ENCODE measurements at regions not wholly inside any gene's neighbourhood (a gene's known extent, or its start where the extent isn't known, plus 50 kb on each side); places are given as distances from the start of the nearest gene placed in this dataset.
A peak's percentile ranks its signal among the peaks of the same experiment; 100 is the strongest.

- Histone ChIP-seq H3K36me3 (ENCODE audit: control insufficient read depth in 2 of 2, insufficient read depth in 2 of 2, low read length in 1 of 2) (no peaks in the 10 kb centered on the region), H3K4me3 (ENCODE audit: low read depth in 1 of 2, low read length in 2 of 2) (no peak overlapping the region), H3K9me3 (ENCODE audit: control insufficient read depth in 2 of 2, insufficient read depth in 1 of 2, low read depth in 1 of 2, low read length in 1 of 2) (no peaks in the 10 kb centered on the region), H3K27me3 (ENCODE audit: control insufficient read depth in 1 of 2, insufficient read depth in 2 of 2, low read length in 2 of 2) (no peaks in the 10 kb centered on the region), H3K27ac (ENCODE audit: low read depth in 2 of 2, low read length in 1 of 2) (no peak overlapping the region), H3K4me1 (ENCODE audit: control insufficient read depth in 2 of 2, insufficient read depth in 2 of 2, low read length in 1 of 2) (no peaks in the 10 kb centered on the region)
- 59 to 69% methylated on average over 4 of the region's 4 CpGs for WGBS, 2 donors
Measured at GRCh38 chr5:40395251-40395650, 284.5 kb upstream of the PTGER4 start.

GRCh38 chr5:40394698-40395097, 285.0 kb upstream of the PTGER4 start:
- WGBS, 2 donors = 78 to 83% methylated on average over 4 of the region's 4 CpGs
- no peaks in the 10 kb centered on the region for H3K27me3 ChIP-seq (ENCODE audit: control insufficient read depth in 1 of 2, insufficient read depth in 2 of 2, low read length in 2 of 2)
- no peak overlapping the region for H3K27ac ChIP-seq (ENCODE audit: low read depth in 2 of 2, low read length in 1 of 2)
- no peaks in the 10 kb centered on the region for H3K4me1 ChIP-seq (ENCODE audit: control insufficient read depth in 2 of 2, insufficient read depth in 2 of 2, low read length in 1 of 2)
- H3K36me3 ChIP-seq (ENCODE audit: control insufficient read depth in 2 of 2, insufficient read depth in 2 of 2, low read length in 1 of 2) = no peaks in the 10 kb centered on the region
- no peak overlapping the region for H3K4me3 ChIP-seq (ENCODE audit: low read depth in 1 of 2, low read length in 2 of 2)
- H3K9me3 ChIP-seq (ENCODE audit: control insufficient read depth in 2 of 2, insufficient read depth in 1 of 2, low read depth in 1 of 2, low read length in 1 of 2) = no peaks in the 10 kb centered on the region

DNA sequence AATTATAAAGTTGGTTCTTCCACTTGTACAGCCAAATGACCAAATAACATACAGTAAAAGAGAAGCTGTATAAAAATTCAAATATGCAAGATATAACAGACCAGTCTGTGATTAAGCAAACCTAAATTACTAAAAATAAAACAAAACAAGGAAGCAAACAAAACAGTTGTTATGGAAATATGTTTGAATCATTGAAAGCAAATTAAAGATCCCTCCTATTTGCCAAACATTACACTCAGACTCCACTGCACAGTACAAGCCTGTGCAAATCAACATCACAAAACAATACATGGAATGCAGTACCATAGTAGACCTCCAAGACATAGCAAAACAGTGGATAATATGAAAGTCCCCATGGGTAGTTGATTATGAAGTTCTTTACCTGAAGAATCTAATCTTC, 288.1 kb upstream of the PTGER4 start:
- H3K4me3 ChIP-seq (ENCODE audit: low read depth in 1 of 2, low read length in 2 of 2) = no peak overlapping the region
- H3K9me3 ChIP-seq (ENCODE audit: control insufficient read depth in 2 of 2, insufficient read depth in 1 of 2, low read depth in 1 of 2, low read length in 1 of 2) = no peaks in the 10 kb centered on the region
- no peaks in the 10 kb centered on the region for H3K4me1 ChIP-seq (ENCODE audit: control insufficient read depth in 2 of 2, insufficient read depth in 2 of 2, low read length in 1 of 2)
- H3K36me3 ChIP-seq (ENCODE audit: control insufficient read depth in 2 of 2, insufficient read depth in 2 of 2, low read length in 1 of 2) = no peaks in the 10 kb centered on the region
- H3K27ac ChIP-seq (ENCODE audit: low read depth in 2 of 2, low read length in 1 of 2) = no peak overlapping the region
- no peaks in the 10 kb centered on the region for H3K27me3 ChIP-seq (ENCODE audit: control insufficient read depth in 1 of 2, insufficient read depth in 2 of 2, low read length in 2 of 2)

- WGBS, 2 donors = 73 to 74% methylated on average over 6 of the region's 6 CpGs
Measured at GRCh38 chr5:40390281-40391149, 289.2 kb upstream of the PTGER4 start.

DNA sequence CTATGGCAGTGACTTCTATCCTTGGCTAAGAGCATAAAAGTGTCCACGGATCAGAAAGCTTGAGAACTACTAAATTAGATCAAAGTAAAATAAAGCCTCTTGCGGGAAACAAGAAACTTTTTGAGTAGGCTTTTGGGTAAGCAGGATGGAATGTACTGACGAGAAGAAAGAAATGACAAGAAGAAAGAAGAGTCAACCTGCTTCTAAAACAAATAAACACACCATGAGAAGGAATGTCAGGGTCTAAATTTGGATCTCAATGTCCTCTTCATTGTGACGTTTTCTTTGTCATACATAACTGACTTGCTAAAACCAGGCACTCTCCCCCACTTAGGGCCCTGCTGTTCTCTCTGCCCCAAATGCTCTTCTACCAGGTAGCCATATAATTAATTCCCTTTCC, 290.1 kb upstream of the PTGER4 start:
- no peak overlapping the region for H3K4me3 ChIP-seq (ENCODE audit: low read depth in 1 of 2, low read length in 2 of 2)
- no peak overlapping the region for H3K27ac ChIP-seq (ENCODE audit: low read depth in 2 of 2, low read length in 1 of 2)
- no peaks in the 10 kb centered on the region for H3K36me3 ChIP-seq (ENCODE audit: control insufficient read depth in 2 of 2, insufficient read depth in 2 of 2, low read length in 1 of 2)
- no peaks in the 10 kb centered on the region for H3K9me3 ChIP-seq (ENCODE audit: control insufficient read depth in 2 of 2, insufficient read depth in 1 of 2, low read depth in 1 of 2, low read length in 1 of 2)
- no peaks in the 10 kb centered on the region for H3K4me1 ChIP-seq (ENCODE audit: control insufficient read depth in 2 of 2, insufficient read depth in 2 of 2, low read length in 1 of 2)
- 85 to 88% methylated on average over 4 of the region's 4 CpGs for WGBS, 2 donors
- no peaks in the 10 kb centered on the region for H3K27me3 ChIP-seq (ENCODE audit: control insufficient read depth in 1 of 2, insufficient read depth in 2 of 2, low read length in 2 of 2)

More at GRCh38 chr5:40390281-40391149, 289.2 kb upstream of the PTGER4 start:
- Histone ChIP-seq H3K36me3 (ENCODE audit: control insufficient read depth in 2 of 2, insufficient read depth in 2 of 2, low read length in 1 of 2) (no peaks in the 10 kb centered on the region), H3K4me1 (ENCODE audit: control insufficient read depth in 2 of 2, insufficient read depth in 2 of 2, low read length in 1 of 2) (no peaks in the 10 kb centered on the region), H3K27ac (ENCODE audit: low read depth in 2 of 2, low read length in 1 of 2) (no peak overlapping the region), H3K9me3 (ENCODE audit: control insufficient read depth in 2 of 2, insufficient read depth in 1 of 2, low read depth in 1 of 2, low read length in 1 of 2) (no peaks in the 10 kb centered on the region), H3K4me3 (ENCODE audit: low read depth in 1 of 2, low read length in 2 of 2) (no peak overlapping the region), H3K27me3 (ENCODE audit: control insufficient read depth in 1 of 2, insufficient read depth in 2 of 2, low read length in 2 of 2) (no peaks in the 10 kb centered on the region)

GRCh38 chr5:40386289-40386688, 293.4 kb upstream of the PTGER4 start:
- WGBS, 2 donors = 67 to 76% methylated on average over 3 of the region's 3 CpGs
- H3K27ac ChIP-seq (ENCODE audit: low read depth in 2 of 2, low read length in 1 of 2) = no peak overlapping the region
- no peaks in the 10 kb centered on the region for H3K27me3 ChIP-seq (ENCODE audit: control insufficient read depth in 1 of 2, insufficient read depth in 2 of 2, low read length in 2 of 2)
- H3K4me1 ChIP-seq (ENCODE audit: control insufficient read depth in 2 of 2, insufficient read depth in 2 of 2, low read length in 1 of 2) = no peaks in the 10 kb centered on the region
- H3K4me3 ChIP-seq (ENCODE audit: low read depth in 1 of 2, low read length in 2 of 2) = no peak overlapping the region
- no peaks in the 10 kb centered on the region for H3K9me3 ChIP-seq (ENCODE audit: control insufficient read depth in 2 of 2, insufficient read depth in 1 of 2, low read depth in 1 of 2, low read length in 1 of 2)
- H3K36me3 ChIP-seq (ENCODE audit: control insufficient read depth in 2 of 2, insufficient read depth in 2 of 2, low read length in 1 of 2) = no peaks in the 10 kb centered on the region

- Histone ChIP-seq H3K4me1 (ENCODE audit: control insufficient read depth in 2 of 2, insufficient read depth in 2 of 2, low read length in 1 of 2) (no peaks in the 10 kb centered on the region), H3K27me3 (ENCODE audit: control insufficient read depth in 1 of 2, insufficient read depth in 2 of 2, low read length in 2 of 2) (no peaks in the 10 kb centered on the region), H3K9me3 (ENCODE audit: control insufficient read depth in 2 of 2, insufficient read depth in 1 of 2, low read depth in 1 of 2, low read length in 1 of 2) (no peaks in the 10 kb centered on the region), H3K4me3 (ENCODE audit: low read depth in 1 of 2, low read length in 2 of 2) (no peak overlapping the region), H3K36me3 (ENCODE audit: control insufficient read depth in 2 of 2, insufficient read depth in 2 of 2, low read length in 1 of 2) (no peaks in the 10 kb centered on the region), H3K27ac (ENCODE audit: low read depth in 2 of 2, low read length in 1 of 2) (peak overlapping the region in 1 of 2 donors; percentile 4)
Measured at GRCh38 chr5:40385544-40385943, 294.2 kb upstream of the PTGER4 start.

DNA sequence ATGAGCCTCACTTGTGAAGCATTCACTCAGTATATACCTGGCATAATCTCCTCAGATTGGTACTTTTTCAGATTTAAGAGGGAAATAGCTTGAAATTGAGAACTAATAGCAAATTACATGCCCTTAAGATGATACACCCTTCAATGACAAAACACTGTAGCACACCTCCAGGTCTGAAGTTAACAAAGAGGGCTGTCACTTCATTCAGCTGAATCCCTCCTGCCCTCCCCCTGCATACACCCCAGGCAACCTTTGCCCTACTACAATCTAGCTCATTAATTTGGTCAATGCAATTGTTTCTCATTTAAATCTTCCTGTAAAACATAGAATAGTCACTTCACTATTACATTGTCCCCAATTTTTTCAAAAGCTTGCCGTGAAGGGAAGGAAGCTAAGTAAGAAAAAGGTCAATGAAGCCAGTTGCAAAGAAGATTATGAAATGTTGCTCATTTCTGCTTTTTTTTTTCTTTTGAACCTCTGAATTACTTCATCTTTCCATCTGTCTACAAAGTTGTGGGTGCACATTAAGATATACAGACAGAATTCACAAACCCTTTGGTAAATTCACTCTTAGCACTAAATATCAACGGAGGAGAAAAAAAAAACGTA, 294.8 kb upstream of the PTGER4 start:
- H3K27me3 ChIP-seq (ENCODE audit: control insufficient read depth in 1 of 2, insufficient read depth in 2 of 2, low read length in 2 of 2) = no peaks in the 10 kb centered on the region
- WGBS, 2 donors = 68 to 72% methylated on average over 3 of the region's 3 CpGs
- no peaks in the 10 kb centered on the region for H3K36me3 ChIP-seq (ENCODE audit: control insufficient read depth in 2 of 2, insufficient read depth in 2 of 2, low read length in 1 of 2)
- no peaks in the 10 kb centered on the region for H3K9me3 ChIP-seq (ENCODE audit: control insufficient read depth in 2 of 2, insufficient read depth in 1 of 2, low read depth in 1 of 2, low read length in 1 of 2)
- H3K4me3 ChIP-seq (ENCODE audit: low read depth in 1 of 2, low read length in 2 of 2) = no peak overlapping the region
- H3K4me1 ChIP-seq (ENCODE audit: control insufficient read depth in 2 of 2, insufficient read depth in 2 of 2, low read length in 1 of 2) = no peaks in the 10 kb centered on the region
- H3K27ac ChIP-seq (ENCODE audit: low read depth in 2 of 2, low read length in 1 of 2) = no peak overlapping the region

DNA sequence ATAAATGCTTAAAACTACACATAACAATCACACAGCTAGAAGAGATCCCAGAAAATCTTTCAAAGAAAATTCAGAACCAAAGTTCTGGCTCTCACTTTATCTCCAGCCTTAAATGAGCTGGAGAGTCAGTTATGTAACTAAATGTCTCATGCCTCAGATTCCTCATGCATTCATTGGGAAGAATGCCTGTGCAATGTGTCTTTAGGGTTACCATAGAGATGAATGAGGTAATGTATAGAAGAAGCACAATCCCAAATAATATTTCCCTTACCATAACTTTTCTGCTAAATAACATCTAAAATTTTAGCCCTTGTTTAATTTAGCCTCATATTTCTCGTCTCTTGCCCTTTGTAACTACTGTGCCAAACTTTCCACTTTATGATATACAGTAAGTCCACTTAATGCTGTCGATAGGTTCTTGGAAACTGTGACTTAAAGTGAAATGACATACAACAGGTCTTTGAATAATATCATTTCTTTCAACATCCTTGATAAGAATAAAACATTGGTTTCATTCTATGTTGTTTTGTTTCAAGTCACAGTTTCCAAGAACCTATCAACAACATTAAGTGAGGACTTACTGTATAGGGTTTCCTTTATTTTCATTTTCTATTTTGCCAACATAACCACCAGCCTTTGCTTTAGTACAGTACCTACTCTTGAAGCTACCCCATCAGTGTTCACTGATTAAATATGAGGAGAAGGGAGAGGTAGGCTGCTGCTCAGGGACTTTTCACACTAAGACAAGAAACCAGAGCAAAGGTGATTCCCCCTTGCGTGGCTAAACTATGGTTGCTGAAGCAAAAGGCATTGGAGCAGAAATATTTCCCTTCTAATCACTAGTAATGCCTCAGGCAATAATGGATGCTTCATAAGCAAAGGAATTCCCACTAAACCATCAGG, 295.7 kb upstream of the PTGER4 start:
- no peak overlapping the region for H3K27ac ChIP-seq (ENCODE audit: low read depth in 2 of 2, low read length in 1 of 2)
- no peaks in the 10 kb centered on the region for H3K9me3 ChIP-seq (ENCODE audit: control insufficient read depth in 2 of 2, insufficient read depth in 1 of 2, low read depth in 1 of 2, low read length in 1 of 2)
- no peaks in the 10 kb centered on the region for H3K36me3 ChIP-seq (ENCODE audit: control insufficient read depth in 2 of 2, insufficient read depth in 2 of 2, low read length in 1 of 2)

More for the DNA sequence above, 295.7 kb upstream of the PTGER4 start:
- Histone ChIP-seq H3K4me1 (ENCODE audit: control insufficient read depth in 2 of 2, insufficient read depth in 2 of 2, low read length in 1 of 2) (no peaks in the 10 kb centered on the region), H3K4me3 (ENCODE audit: low read depth in 1 of 2, low read length in 2 of 2) (no peak overlapping the region), H3K27me3 (ENCODE audit: control insufficient read depth in 1 of 2, insufficient read depth in 2 of 2, low read length in 2 of 2) (no peaks in the 10 kb centered on the region)
- 52 to 63% methylated on average over 3 of the region's 3 CpGs for WGBS, 2 donors

All from esophagus (tissue), 2 donors.